ENCODE measurements at regions not wholly inside any gene's neighbourhood (a gene's known extent, or its start where the extent isn't known, plus 50 kb on each side); places are given as distances from the start of the nearest gene placed in this dataset.

DNA sequence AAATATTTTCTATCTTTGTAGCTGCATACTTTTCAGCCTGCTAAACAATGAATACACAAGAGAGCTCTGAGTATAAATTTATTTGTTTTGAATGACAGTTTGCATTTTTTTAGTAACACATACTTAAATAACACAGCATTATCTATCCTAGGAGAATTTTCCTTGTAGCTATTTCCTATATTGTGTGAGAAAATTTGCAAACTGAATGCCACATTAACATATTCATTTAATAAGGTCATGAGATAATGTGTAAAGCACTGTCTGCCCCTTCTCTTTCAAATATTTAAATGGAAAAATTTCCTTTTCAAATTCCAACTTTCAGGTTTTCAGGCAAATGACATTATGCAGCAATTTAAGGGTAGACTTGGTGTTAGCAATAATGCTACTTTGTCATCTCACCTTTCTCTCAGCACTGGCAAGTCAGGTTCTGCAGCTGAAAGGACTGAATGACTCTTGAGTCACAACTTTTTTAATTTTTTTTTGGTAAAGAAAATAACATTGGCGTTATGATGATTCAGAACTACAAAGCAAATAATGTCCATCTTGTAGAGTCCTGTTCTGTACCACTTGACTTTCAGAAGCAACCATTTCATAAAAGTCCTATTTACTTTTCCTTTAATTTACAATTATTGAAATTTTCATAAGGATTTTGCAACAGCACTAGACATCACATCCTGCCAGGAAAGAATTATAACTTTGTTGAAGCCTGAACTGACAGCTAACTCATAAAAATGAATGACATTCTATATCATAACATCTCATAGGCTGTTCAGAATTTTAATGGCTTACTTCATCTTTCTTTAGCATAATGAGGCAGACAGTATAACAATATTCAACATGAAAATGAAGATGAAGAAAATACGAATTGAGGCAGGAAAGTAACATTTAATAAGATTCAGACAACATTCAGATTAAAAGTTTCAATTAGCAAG is 681.6 kb upstream of the SEMA6D start:
- intact Hi-C loops (cut with micrococcal nuclease; ENCODE audit: unreplicated experiment) (no loop called here), in situ Hi-C loops (cut with MboI) (no loop called here)
- no peak overlapping the region for H3K4me3 ChIP-seq
- no peaks in the 10 kb centered on the region for H3K27me3 ChIP-seq (replicated peaks in 1 of 2; ENCODE audit: control insufficient read depth in 2 of 2, insufficient read depth in 2 of 2, low read length in 1 of 2)
- no peaks in the 10 kb centered on the region for H3K4me1 ChIP-seq (ENCODE audit: control insufficient read depth, insufficient read depth, low read length)
- no peaks in the 10 kb centered on the region for H3K9me3 ChIP-seq (replicated peaks; ENCODE audit: control insufficient read depth, insufficient read depth, low read length)
- H3K27ac ChIP-seq (ENCODE audit: control insufficient read depth, insufficient read depth), result no peak overlapping the region
- ATAC-seq (no peak), FAIRE-seq (no peak), DNase-seq (ENCODE audit: low read depth, low spot score) (no peak)
- no peak overlapping the region for H3K4me2 ChIP-seq (ENCODE audit: control insufficient read depth, insufficient read depth)
- no peaks in the 10 kb centered on the region for H3K36me3 ChIP-seq (ENCODE audit: control insufficient read depth in 2 of 2, insufficient read depth in 2 of 2, low read length in 1 of 2)
- H2AFZ ChIP-seq (ENCODE audit: control insufficient read depth, low read depth, low read length), result no peak overlapping the region
- 0% methylated on average over 2 of the region's 2 CpGs for WGBS (ENCODE audit: insufficient coverage, insufficient replicate concordance, low lambda C conversion rate, missing lambda C conversion rate)
- no peaks in the 10 kb centered on the region for H4K20me1 ChIP-seq (ENCODE audit: control insufficient read depth, insufficient read depth)
- CTCF ChIA-PET, result no interaction called here
- no peaks in the 10 kb centered on the region for H3K79me2 ChIP-seq (ENCODE audit: control insufficient read depth, insufficient read depth, low read length)
- RAD21 ChIA-PET (ENCODE audit: unreplicated experiment), result no interaction called here
- no TSS peak for BruUV-seq (replicated peaks)
- POLR2A ChIA-PET, result no interaction called here
- no peak for TF ChIP-seq FOXM1 (IDR thresholded peaks at IDR 0.05; ENCODE audit: low read depth, low read length)
- no peak for TF ChIP-seq IKZF2 (IDR thresholded peaks at IDR 0.05)
- TF ChIP-seq, protein P1, sequence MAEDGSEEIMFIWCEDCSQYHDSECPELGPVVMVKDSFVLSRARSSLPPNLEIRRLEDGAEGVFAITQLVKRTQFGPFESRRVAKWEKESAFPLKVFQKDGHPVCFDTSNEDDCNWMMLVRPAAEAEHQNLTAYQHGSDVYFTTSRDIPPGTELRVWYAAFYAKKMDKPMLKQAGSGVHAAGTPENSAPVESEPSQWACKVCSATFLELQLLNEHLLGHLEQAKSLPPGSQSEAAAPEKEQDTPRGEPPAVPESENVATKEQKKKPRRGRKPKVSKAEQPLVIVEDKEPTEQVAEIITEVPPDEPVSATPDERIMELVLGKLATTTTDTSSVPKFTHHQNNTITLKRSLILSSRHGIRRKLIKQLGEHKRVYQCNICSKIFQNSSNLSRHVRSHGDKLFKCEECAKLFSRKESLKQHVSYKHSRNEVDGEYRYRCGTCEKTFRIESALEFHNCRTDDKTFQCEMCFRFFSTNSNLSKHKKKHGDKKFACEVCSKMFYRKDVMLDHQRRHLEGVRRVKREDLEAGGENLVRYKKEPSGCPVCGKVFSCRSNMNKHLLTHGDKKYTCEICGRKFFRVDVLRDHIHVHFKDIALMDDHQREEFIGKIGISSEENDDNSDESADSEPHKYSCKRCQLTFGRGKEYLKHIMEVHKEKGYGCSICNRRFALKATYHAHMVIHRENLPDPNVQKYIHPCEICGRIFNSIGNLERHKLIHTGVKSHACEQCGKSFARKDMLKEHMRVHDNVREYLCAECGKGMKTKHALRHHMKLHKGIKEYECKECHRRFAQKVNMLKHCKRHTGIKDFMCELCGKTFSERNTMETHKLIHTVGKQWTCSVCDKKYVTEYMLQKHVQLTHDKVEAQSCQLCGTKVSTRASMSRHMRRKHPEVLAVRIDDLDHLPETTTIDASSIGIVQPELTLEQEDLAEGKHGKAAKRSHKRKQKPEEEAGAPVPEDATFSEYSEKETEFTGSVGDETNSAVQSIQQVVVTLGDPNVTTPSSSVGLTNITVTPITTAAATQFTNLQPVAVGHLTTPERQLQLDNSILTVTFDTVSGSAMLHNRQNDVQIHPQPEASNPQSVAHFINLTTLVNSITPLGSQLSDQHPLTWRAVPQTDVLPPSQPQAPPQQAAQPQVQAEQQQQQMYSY (CRISPR knock-in tag; IDR thresholded peaks at IDR 0.05), result no peak
- no peak for TF ChIP-seq TCF7 (IDR thresholded peaks at IDR 0.05; ENCODE audit: borderline replicate concordance)
- TF ChIP-seq IKZF1 (conservative IDR thresholded peaks at IDR 0.05), result no peak
- TF ChIP-seq, protein P2, sequence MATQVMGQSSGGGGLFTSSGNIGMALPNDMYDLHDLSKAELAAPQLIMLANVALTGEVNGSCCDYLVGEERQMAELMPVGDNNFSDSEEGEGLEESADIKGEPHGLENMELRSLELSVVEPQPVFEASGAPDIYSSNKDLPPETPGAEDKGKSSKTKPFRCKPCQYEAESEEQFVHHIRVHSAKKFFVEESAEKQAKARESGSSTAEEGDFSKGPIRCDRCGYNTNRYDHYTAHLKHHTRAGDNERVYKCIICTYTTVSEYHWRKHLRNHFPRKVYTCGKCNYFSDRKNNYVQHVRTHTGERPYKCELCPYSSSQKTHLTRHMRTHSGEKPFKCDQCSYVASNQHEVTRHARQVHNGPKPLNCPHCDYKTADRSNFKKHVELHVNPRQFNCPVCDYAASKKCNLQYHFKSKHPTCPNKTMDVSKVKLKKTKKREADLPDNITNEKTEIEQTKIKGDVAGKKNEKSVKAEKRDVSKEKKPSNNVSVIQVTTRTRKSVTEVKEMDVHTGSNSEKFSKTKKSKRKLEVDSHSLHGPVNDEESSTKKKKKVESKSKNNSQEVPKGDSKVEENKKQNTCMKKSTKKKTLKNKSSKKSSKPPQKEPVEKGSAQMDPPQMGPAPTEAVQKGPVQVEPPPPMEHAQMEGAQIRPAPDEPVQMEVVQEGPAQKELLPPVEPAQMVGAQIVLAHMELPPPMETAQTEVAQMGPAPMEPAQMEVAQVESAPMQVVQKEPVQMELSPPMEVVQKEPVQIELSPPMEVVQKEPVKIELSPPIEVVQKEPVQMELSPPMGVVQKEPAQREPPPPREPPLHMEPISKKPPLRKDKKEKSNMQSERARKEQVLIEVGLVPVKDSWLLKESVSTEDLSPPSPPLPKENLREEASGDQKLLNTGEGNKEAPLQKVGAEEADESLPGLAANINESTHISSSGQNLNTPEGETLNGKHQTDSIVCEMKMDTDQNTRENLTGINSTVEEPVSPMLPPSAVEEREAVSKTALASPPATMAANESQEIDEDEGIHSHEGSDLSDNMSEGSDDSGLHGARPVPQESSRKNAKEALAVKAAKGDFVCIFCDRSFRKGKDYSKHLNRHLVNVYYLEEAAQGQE (IDR thresholded peaks at IDR 0.05; ENCODE audit: low read depth, low read length), result no peak
- TF ChIP-seq NFYA (IDR thresholded peaks at IDR 0.05; ENCODE audit: borderline replicate concordance, low read depth, low read length), result no peak
- no peak for TF ChIP-seq NRF1 (conservative IDR thresholded peaks at IDR 0.05; ENCODE audit: low read depth, low read length)
- no peak for TF ChIP-seq CHD1 (IDR thresholded peaks at IDR 0.05; ENCODE audit: low read depth, low read length)
- TF ChIP-seq FOXK2 (IDR thresholded peaks at IDR 0.05), result no peak
- no peak for TF ChIP-seq KAT2A (conservative IDR thresholded peaks at IDR 0.05; ENCODE audit: control insufficient read depth, low read depth, low read length)
- no peak for TF ChIP-seq SUZ12 (IDR thresholded peaks at IDR 0.05; ENCODE audit: unreplicated experiment)
- TF ChIP-seq FOS (IDR thresholded peaks at IDR 0.05; ENCODE audit: borderline replicate concordance, extremely low read depth, insufficient read length), result no peak
- TF ChIP-seq NR2C2 (IDR thresholded peaks at IDR 0.05; ENCODE audit: borderline replicate concordance, control insufficient read depth, insufficient read length, low read depth), result no peak
- no peak for TF ChIP-seq RBBP5 (conservative IDR thresholded peaks at IDR 0.05)
- TF ChIP-seq, protein P3, sequence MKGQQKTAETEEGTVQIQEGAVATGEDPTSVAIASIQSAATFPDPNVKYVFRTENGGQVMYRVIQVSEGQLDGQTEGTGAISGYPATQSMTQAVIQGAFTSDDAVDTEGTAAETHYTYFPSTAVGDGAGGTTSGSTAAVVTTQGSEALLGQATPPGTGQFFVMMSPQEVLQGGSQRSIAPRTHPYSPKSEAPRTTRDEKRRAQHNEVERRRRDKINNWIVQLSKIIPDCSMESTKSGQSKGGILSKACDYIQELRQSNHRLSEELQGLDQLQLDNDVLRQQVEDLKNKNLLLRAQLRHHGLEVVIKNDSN (IDR thresholded peaks at IDR 0.05; ENCODE audit: borderline replicate concordance, extremely low read length, insufficient read depth, low read depth, low read length), result no peak
- no peak overlapping the region for H3K9ac ChIP-seq (ENCODE audit: control insufficient read depth, insufficient read depth, low read length)
- SMC1A ChIA-PET (ENCODE audit: uncharacterized antibody, unreplicated experiment), result no interaction called here

All from GM12878 (cell line).